NOMO-1 treated with dmso at 0.1 percent for 144 hours (cell line): ENCODE measurements at regions not wholly inside any gene's neighbourhood (a gene's known extent, or its start where the extent isn't known, plus 50 kb on each side); places are given as distances from the start of the nearest gene placed in this dataset.
"Not testable (repeated sequence)": the region's sequence is repeated elsewhere in the genome, so short reads cannot be mapped to it uniquely, and the experiment has no call there.

ENCODE experiments used
- DNase-seq: peaks from one replicate; lab custom pipeline; 2025; ENCODE audit not compliant: unreplicated experiment; lab: John Stamatoyannopoulos, UW

GRCh38 chr5:126677121-126677520 lies 76.4 kb downstream of the PHAX start:
- DNase-seq: no peak

GRCh38 chr5:126680191-126680817 lies 79.6 kb downstream of the PHAX start:
- peak; percentile 74 for DNase-seq

- not testable (repeated sequence) for DNase-seq
These were observed 80.6 kb downstream of the PHAX start for GRCh38 chr5:126681314-126681713.

GRCh38 chr5:126681970-126682369 lies 81.2 kb downstream of the PHAX start:
- DNase-seq: no peak

GRCh38 chr5:126682856-126683255 lies 82.1 kb downstream of the PHAX start:
- DNase-seq: no peak

GRCh38 chr5:126683912-126684311 lies 83.2 kb downstream of the PHAX start:
- no peak for DNase-seq

GRCh38 chr5:126684656-126685442 lies 84.1 kb downstream of the PHAX start:
- not testable (repeated sequence) for DNase-seq

- no peak for DNase-seq
These were observed 85.8 kb downstream of the PHAX start for GRCh38 chr5:126686451-126687126.

GRCh38 chr5:126692971-126693370 lies 84.0 kb upstream of the LMNB1 start:
- DNase-seq: no peak

GRCh38 chr5:126693806-126694205 lies 83.1 kb upstream of the LMNB1 start:
- no peak for DNase-seq

GRCh38 chr5:126694403-126694802 lies 82.5 kb upstream of the LMNB1 start:
- no peak for DNase-seq

GRCh38 chr5:126695091-126695490 lies 81.8 kb upstream of the LMNB1 start:
- DNase-seq: no peak

- DNase-seq: no peak
These were observed 69.9 kb upstream of the LMNB1 start for GRCh38 chr5:126707080-126707479.

GRCh38 chr5:126715765-126716164 lies 61.2 kb upstream of the LMNB1 start:
- no peak for DNase-seq

GRCh38 chr5:126716861-126717260 lies 60.1 kb upstream of the LMNB1 start:
- no peak for DNase-seq

GRCh38 chr5:126718236-126718868 lies 58.6 kb upstream of the LMNB1 start:
- DNase-seq: no peak

GRCh38 chr5:126720369-126720768 lies 56.6 kb upstream of the LMNB1 start:
- no peak for DNase-seq

- no peak for DNase-seq
These were observed 53.3 kb upstream of the LMNB1 start for GRCh38 chr5:126723643-126724042.
